HL-60 (cell line): ENCODE measurements at regions not wholly inside any gene's neighbourhood (a gene's known extent, or its start where the extent isn't known, plus 50 kb on each side); places are given as distances from the start of the nearest gene placed in this dataset.

Source experiments
- POLR2AphosphoS5 ChIP-seq: IDR thresholded peaks from 2 replicates; pipeline ENCODE4 v1.6.1; 2012; ENCODE audit warnings: low read depth
- REST ChIP-seq: IDR thresholded peaks from 2 replicates; pipeline ENCODE4 v1.6.1; 2012; ENCODE audit warnings: low read depth; ENCODE audit not compliant: insufficient replicate concordance
- TF ChIP-seq, protein P1 (sequence below): IDR thresholded peaks from one replicate; pipeline ENCODE4 v1.5.1; 2011; ENCODE audit warnings: low read length, control low read depth, inconsistent platforms; ENCODE audit not compliant: insufficient read depth

GRCh38 chr10:71072823-71073210, 139.6 kb upstream of the UNC5B start:
- TF ChIP-seq, protein P1, sequence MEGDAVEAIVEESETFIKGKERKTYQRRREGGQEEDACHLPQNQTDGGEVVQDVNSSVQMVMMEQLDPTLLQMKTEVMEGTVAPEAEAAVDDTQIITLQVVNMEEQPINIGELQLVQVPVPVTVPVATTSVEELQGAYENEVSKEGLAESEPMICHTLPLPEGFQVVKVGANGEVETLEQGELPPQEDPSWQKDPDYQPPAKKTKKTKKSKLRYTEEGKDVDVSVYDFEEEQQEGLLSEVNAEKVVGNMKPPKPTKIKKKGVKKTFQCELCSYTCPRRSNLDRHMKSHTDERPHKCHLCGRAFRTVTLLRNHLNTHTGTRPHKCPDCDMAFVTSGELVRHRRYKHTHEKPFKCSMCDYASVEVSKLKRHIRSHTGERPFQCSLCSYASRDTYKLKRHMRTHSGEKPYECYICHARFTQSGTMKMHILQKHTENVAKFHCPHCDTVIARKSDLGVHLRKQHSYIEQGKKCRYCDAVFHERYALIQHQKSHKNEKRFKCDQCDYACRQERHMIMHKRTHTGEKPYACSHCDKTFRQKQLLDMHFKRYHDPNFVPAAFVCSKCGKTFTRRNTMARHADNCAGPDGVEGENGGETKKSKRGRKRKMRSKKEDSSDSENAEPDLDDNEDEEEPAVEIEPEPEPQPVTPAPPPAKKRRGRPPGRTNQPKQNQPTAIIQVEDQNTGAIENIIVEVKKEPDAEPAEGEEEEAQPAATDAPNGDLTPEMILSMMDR, result no peak
- TF ChIP-seq REST (no peak), POLR2AphosphoS5 (no peak)
